Endodermal cell (in vitro differentiated cells): ENCODE measurements at regions not wholly inside any gene's neighbourhood (a gene's known extent, or its start where the extent isn't known, plus 50 kb on each side); places are given as distances from the start of the nearest gene placed in this dataset.

Source experiments
- DNase-seq: peaks from one replicate; pipeline ENCODE4 v3.0.0-alpha.2; 2017
- H3K27ac ChIP-seq: 2 replicates; pipeline ENCODE4 v1.5.1; 2013; ENCODE audit warnings: mild to moderate bottlenecking, low read depth, low read length, moderate library complexity
- H3K27me3 ChIP-seq: 2 replicates; pipeline ENCODE4 v1.6.1; 2013; ENCODE audit warnings: mild to moderate bottlenecking, low read length, moderate library complexity; ENCODE audit not compliant: insufficient read depth, control insufficient read depth, poor library complexity, severe bottlenecking
- H3K36me3 ChIP-seq: 2 replicates; pipeline ENCODE4 v1.7.0; 2013; ENCODE audit warnings: mild to moderate bottlenecking, low read length, moderate library complexity; ENCODE audit not compliant: control insufficient read depth, insufficient read depth
- H3K4me1 ChIP-seq: one replicate; pipeline ENCODE4 v1.7.0; 2013; ENCODE audit warnings: low read length; ENCODE audit not compliant: control insufficient read depth, insufficient read depth
- H3K4me3 ChIP-seq: 2 replicates; pipeline ENCODE4 v1.5.1; 2013; ENCODE audit warnings: mild to moderate bottlenecking, low read length, moderate library complexity
- H3K9ac ChIP-seq: 2 replicates; pipeline ENCODE4 v1.6.1; 2013; ENCODE audit warnings: mild to moderate bottlenecking, low read length, moderate library complexity; ENCODE audit not compliant: poor library complexity, severe bottlenecking; ENCODE audit errors: extremely low read depth
- H3K9me3 ChIP-seq: 2 replicates; pipeline ENCODE4 v1.6.1; 2013; ENCODE audit warnings: mild to moderate bottlenecking, low read length, moderate library complexity; ENCODE audit not compliant: control insufficient read depth
- H3K27ac Mint-ChIP-seq: 2 replicates; pipeline ENCODE4 v1.8.0; 2020; ENCODE audit warnings: mixed read lengths
- H3K27me3 Mint-ChIP-seq: 2 replicates; pipeline ENCODE4 v1.8.0; 2021; ENCODE audit warnings: mild to moderate bottlenecking, mixed read lengths; ENCODE audit not compliant: insufficient read depth
- H3K36me3 Mint-ChIP-seq: 2 replicates; pipeline ENCODE4 v1.8.0; 2020; ENCODE audit warnings: low read depth, mixed read lengths
- H3K4me1 Mint-ChIP-seq: 2 replicates; pipeline ENCODE4 v1.8.0; 2020; ENCODE audit warnings: mixed read lengths
- H3K4me3 Mint-ChIP-seq: 2 replicates; pipeline ENCODE4 v1.8.0; 2020; ENCODE audit warnings: mild to moderate bottlenecking, moderate library complexity, mixed read lengths
- H3K9me3 Mint-ChIP-seq: 2 replicates; pipeline ENCODE4 v1.8.0; 2020; ENCODE audit warnings: mild to moderate bottlenecking, mixed read lengths
- WGBS, 2 experiments: methylation state at CpG; one replicate each; pipeline versions ENCODE4 v1.1.5 to v1.1.7; 2013; ENCODE audit warnings: missing lambda C conversion rate in 2 of 2, mixed read lengths in 1 of 2; ENCODE audit not compliant: insufficient coverage in 1 of 2, insufficient read length in 1 of 2; 5-methylcytosine and 5-hydroxymethylcytosine counted together
- TF ChIP-seq, protein P1 (sequence below): fragments of 200-600 bp; sonication (generic); conservative IDR thresholded peaks from 2 replicates; pipeline ENCODE4 v1.5.0; 2021; ENCODE audit warnings: antibody characterized with exemption, mild to moderate bottlenecking

DNA sequence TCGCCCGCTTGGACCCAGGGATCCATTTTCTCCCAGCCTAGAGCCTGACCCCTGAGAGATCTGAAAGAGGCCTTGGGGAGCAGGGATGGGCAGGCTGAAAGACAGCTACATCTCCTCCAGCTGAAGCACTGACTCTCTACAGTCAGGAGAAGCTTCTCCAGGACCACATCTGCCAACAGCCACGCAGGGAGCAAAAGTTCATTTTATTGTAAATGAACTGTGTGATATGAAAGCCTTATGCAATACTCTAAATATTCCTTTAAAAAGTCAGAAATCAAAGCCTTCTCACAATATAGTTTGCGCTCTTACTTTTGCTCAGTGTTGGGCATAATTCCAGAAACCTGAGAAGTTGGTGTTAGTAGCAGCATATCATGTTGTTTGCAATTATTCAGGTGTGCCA, 428.9 kb upstream of the RAB6C start:
- peaks cover 72% of the 10 kb centered on the region for H3K27me3 Mint-ChIP-seq
- no peak overlapping the region for H3K4me3 ChIP-seq
- H3K27me3 ChIP-seq = peaks cover 86% of the 10 kb centered on the region
- DNase-seq = no peak
- H3K36me3 ChIP-seq = no peaks in the 10 kb centered on the region
- no peak overlapping the region for H3K9ac ChIP-seq
- no peak overlapping the region for H3K27ac Mint-ChIP-seq
- TF ChIP-seq, protein P1, sequence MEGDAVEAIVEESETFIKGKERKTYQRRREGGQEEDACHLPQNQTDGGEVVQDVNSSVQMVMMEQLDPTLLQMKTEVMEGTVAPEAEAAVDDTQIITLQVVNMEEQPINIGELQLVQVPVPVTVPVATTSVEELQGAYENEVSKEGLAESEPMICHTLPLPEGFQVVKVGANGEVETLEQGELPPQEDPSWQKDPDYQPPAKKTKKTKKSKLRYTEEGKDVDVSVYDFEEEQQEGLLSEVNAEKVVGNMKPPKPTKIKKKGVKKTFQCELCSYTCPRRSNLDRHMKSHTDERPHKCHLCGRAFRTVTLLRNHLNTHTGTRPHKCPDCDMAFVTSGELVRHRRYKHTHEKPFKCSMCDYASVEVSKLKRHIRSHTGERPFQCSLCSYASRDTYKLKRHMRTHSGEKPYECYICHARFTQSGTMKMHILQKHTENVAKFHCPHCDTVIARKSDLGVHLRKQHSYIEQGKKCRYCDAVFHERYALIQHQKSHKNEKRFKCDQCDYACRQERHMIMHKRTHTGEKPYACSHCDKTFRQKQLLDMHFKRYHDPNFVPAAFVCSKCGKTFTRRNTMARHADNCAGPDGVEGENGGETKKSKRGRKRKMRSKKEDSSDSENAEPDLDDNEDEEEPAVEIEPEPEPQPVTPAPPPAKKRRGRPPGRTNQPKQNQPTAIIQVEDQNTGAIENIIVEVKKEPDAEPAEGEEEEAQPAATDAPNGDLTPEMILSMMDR = no peak
- WGBS, 2 experiments = 97% methylated on average over 4 of the region's 4 CpGs; no CpG with 5 or more reads in 1 of the 2 experiments
- H3K4me3 Mint-ChIP-seq = no peak overlapping the region
- H3K9me3 ChIP-seq = no peaks in the 10 kb centered on the region
- no peaks in the 10 kb centered on the region for H3K36me3 Mint-ChIP-seq
- peaks cover 10% of the 10 kb centered on the region for H3K9me3 Mint-ChIP-seq
- peaks cover 11% of the 10 kb centered on the region for H3K4me1 ChIP-seq
- peaks cover 30% of the 10 kb centered on the region for H3K4me1 Mint-ChIP-seq
- no peak overlapping the region for H3K27ac ChIP-seq

DNA sequence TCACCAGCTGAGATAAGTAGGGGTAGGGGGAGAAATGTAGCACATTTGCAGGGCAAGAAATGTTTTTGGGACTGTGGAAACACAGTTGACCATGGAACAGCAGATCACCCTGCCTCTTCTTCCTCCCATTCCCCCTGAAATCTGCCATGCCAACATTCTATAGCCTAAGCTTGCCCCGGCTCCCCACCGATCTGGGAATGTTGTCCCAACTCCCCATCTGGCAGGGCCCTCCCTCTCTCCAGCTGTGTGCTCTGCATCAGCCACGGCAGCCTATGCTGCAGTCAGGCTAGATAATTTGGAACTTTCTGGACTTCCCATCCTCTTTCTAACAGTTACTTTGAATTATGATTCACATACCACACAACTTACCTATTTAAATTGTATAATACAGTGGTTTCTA, 425.1 kb upstream of the RAB6C start:
- Histone ChIP-seq H3K27me3 (peaks cover 90% of the 10 kb centered on the region), H3K9ac (no peak overlapping the region), H3K4me1 (peaks cover under 1% of the 10 kb centered on the region), H3K36me3 (no peaks in the 10 kb centered on the region), H3K4me3 (no peak overlapping the region), H3K9me3 (no peaks in the 10 kb centered on the region), H3K27ac (no peak overlapping the region)
- no peak overlapping the region for H3K4me3 Mint-ChIP-seq
- peaks cover 18% of the 10 kb centered on the region for H3K4me1 Mint-ChIP-seq
- peak; percentile 75 for DNase-seq
- peaks cover 82% of the 10 kb centered on the region for H3K27me3 Mint-ChIP-seq
- TF ChIP-seq, protein P1 = no peak
- H3K9me3 Mint-ChIP-seq = no peaks in the 10 kb centered on the region
- WGBS, 2 experiments = 28 to 38% methylated on average over 3 of the region's 3 CpGs
- no peaks in the 10 kb centered on the region for H3K36me3 Mint-ChIP-seq
- no peak overlapping the region for H3K27ac Mint-ChIP-seq

DNA sequence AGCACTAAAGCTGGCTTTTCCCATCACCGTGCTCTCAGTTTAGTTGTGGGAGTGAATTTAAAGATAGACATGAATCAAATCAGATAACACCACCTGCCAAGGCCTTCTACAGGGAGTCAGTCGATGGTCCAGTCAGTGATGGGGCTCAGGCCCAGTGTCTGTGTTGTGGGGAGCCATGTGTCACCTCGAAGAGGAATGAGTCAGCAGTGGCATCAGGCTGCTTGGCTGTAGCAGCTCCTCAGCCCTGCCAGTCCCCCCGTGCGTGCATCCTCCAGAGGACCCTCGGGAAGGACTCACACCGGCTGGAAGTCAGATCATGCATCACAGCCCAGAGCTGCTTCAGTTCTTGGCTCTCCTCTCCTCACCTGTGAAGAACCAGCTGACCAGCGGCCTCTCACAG, 420.4 kb upstream of the RAB6C start:
- Histone ChIP-seq H3K9ac (no peak overlapping the region), H3K4me3 (no peak overlapping the region), H3K27me3 (peaks cover 61% of the 10 kb centered on the region), H3K27ac (no peak overlapping the region), H3K9me3 (no peaks in the 10 kb centered on the region), H3K4me1 (no peaks in the 10 kb centered on the region), H3K36me3 (no peaks in the 10 kb centered on the region)
- no peak overlapping the region for H3K4me3 Mint-ChIP-seq
- TF ChIP-seq, protein P1 = no peak
- peaks cover 55% of the 10 kb centered on the region for H3K27me3 Mint-ChIP-seq
- DNase-seq = no peak
- WGBS, 2 experiments = 81 to 96% methylated on average over 4 to 8 of the region's 8 CpGs
- H3K9me3 Mint-ChIP-seq = no peaks in the 10 kb centered on the region
- H3K4me1 Mint-ChIP-seq = peaks cover 14% of the 10 kb centered on the region
- H3K36me3 Mint-ChIP-seq = no peaks in the 10 kb centered on the region
- H3K27ac Mint-ChIP-seq = no peak overlapping the region
